ENCODE measurements at regions not wholly inside any gene's neighbourhood (a gene's known extent, or its start where the extent isn't known, plus 50 kb on each side); places are given as distances from the start of the nearest gene placed in this dataset.

DNA sequence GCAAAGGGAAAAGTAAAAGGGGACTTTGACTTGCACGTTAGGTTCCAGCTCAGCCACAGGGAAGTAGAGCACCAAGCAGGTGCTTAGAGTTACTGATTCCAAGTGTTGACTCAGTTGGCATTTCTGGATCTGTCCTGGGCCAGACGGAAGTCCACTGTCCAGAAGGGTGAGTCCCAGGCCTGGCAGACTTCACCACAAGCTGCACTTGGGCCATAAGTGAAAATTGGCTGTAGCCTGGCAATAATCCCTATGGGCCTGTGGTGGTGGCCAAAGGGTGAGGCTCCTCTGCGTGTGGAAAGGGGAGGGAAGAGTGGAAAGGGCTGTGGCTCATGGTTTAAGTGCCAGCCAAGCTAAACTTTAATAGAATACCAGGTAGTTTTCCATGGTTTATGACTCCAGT is 121.5 kb downstream of the DTWD1 start:
- no peak for DNase-seq
- H2AFZ ChIP-seq (ENCODE audit: insufficient read depth, low read depth, low read length, poor library complexity, severe bottlenecking): no peak overlapping the region
- Mint-ChIP-seq H3K27ac (no peak overlapping the region), H3K27me3 (ENCODE audit: low read depth in 3 of 3) (peaks cover 0 to 1% (median 0%) of the 10 kb centered on the region in 3 donors), H3K36me3 (no peaks in the 10 kb centered on the region), H3K4me1 (peaks cover 7% of the 10 kb centered on the region), H3K9me3 (peaks cover 0 to 11% (median 8%) of the 10 kb centered on the region in 7 donors), H3K4me3 (no peak overlapping the region)
- H3K79me2 ChIP-seq (ENCODE audit: insufficient read depth, low read length): no peaks in the 10 kb centered on the region
- H3K36me3 ChIP-seq (replicated peaks in 1 of 2; ENCODE audit: control insufficient read depth in 1 of 2, insufficient read depth in 2 of 2, low read length in 2 of 2): no peaks in the 10 kb centered on the region
- H3K9ac ChIP-seq (ENCODE audit: insufficient read depth, low read length, poor library complexity, severe bottlenecking): no peak overlapping the region
- H4K20me1 ChIP-seq (ENCODE audit: insufficient read depth, low read length): no peaks in the 10 kb centered on the region
- H3K27me3 ChIP-seq (ENCODE audit: control insufficient read depth in 2 of 2, insufficient read depth in 2 of 2, low read length in 2 of 2): no peaks in the 10 kb centered on the region
- H3K27ac ChIP-seq (ENCODE audit: low read depth in 1 of 2, low read length in 2 of 2): no peak overlapping the region
- 96% methylated on average over 3 of the region's 3 CpGs for WGBS (ENCODE audit: insufficient coverage)
- TF ChIP-seq, protein P1, sequence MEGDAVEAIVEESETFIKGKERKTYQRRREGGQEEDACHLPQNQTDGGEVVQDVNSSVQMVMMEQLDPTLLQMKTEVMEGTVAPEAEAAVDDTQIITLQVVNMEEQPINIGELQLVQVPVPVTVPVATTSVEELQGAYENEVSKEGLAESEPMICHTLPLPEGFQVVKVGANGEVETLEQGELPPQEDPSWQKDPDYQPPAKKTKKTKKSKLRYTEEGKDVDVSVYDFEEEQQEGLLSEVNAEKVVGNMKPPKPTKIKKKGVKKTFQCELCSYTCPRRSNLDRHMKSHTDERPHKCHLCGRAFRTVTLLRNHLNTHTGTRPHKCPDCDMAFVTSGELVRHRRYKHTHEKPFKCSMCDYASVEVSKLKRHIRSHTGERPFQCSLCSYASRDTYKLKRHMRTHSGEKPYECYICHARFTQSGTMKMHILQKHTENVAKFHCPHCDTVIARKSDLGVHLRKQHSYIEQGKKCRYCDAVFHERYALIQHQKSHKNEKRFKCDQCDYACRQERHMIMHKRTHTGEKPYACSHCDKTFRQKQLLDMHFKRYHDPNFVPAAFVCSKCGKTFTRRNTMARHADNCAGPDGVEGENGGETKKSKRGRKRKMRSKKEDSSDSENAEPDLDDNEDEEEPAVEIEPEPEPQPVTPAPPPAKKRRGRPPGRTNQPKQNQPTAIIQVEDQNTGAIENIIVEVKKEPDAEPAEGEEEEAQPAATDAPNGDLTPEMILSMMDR (IDR thresholded peaks at IDR 0.05): no peak
- no peaks in the 10 kb centered on the region for H3K9me3 ChIP-seq (replicated peaks in 1 of 2; ENCODE audit: control insufficient read depth in 1 of 2, insufficient read depth in 1 of 2, low read length in 2 of 2)
- intact Hi-C loops (cut with micrococcal nuclease): no loop called here
- H3K4me1 ChIP-seq (ENCODE audit: control insufficient read depth in 1 of 2, insufficient read depth in 2 of 2, low read length in 2 of 2): no peaks in the 10 kb centered on the region
- H3K4me3 ChIP-seq (replicated peaks in 1 of 3; ENCODE audit: low read depth in 2 of 3, low read length in 3 of 3): no peak overlapping the region
- H3K4me2 ChIP-seq (replicated peaks; ENCODE audit: extremely low read depth, low read length, poor library complexity, severe bottlenecking): no peak overlapping the region

DNA sequence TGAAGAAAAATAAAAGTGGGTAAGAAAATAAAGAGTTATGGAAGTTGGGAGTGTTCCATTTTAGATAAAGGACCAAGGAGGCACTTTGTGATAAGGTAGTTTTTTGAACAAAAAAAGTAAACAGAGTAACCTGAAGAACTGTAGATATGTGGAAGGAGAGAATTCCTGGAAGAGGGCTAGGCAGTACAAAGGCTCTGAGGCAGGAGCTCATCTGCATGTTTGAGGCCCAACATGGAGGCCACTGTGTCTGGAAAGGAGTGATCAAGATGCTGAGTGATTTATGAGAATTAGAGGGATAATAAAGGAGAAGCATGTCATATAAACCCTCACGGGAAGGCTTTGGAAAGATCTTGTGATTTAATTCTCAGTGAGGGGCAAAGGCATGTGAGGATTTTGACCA is 126.5 kb downstream of the DTWD1 start:
- intact Hi-C loops (cut with micrococcal nuclease): no loop called here
- Histone ChIP-seq H3K9ac (ENCODE audit: insufficient read depth, low read length, poor library complexity, severe bottlenecking) (no peak overlapping the region), H3K4me2 (replicated peaks; ENCODE audit: extremely low read depth, low read length, poor library complexity, severe bottlenecking) (no peak overlapping the region), H2AFZ (ENCODE audit: insufficient read depth, low read depth, low read length, poor library complexity, severe bottlenecking) (no peak overlapping the region), H3K4me3 (replicated peaks in 1 of 3; ENCODE audit: low read depth in 2 of 3, low read length in 3 of 3) (no peak overlapping the region), H3K36me3 (replicated peaks in 1 of 2; ENCODE audit: control insufficient read depth in 1 of 2, insufficient read depth in 2 of 2, low read length in 2 of 2) (no peaks in the 10 kb centered on the region), H3K27ac (ENCODE audit: low read depth in 1 of 2, low read length in 2 of 2) (no peak overlapping the region), H3K27me3 (ENCODE audit: control insufficient read depth in 2 of 2, insufficient read depth in 2 of 2, low read length in 2 of 2) (no peaks in the 10 kb centered on the region), H4K20me1 (ENCODE audit: insufficient read depth, low read length) (no peaks in the 10 kb centered on the region), H3K4me1 (ENCODE audit: control insufficient read depth in 1 of 2, insufficient read depth in 2 of 2, low read length in 2 of 2) (no peaks in the 10 kb centered on the region), H3K9me3 (replicated peaks in 1 of 2; ENCODE audit: control insufficient read depth in 1 of 2, insufficient read depth in 1 of 2, low read length in 2 of 2) (no peaks in the 10 kb centered on the region), H3K79me2 (ENCODE audit: insufficient read depth, low read length) (no peaks in the 10 kb centered on the region)
- Mint-ChIP-seq H3K9me3 (peaks cover 0 to 13% (median 3%) of the 10 kb centered on the region in 7 donors), H3K36me3 (no peaks in the 10 kb centered on the region), H3K4me3 (no peak overlapping the region), H3K27ac (no peak overlapping the region), H3K4me1 (peaks cover 5% of the 10 kb centered on the region), H3K27me3 (ENCODE audit: low read depth in 3 of 3) (peaks cover 0 to 1% (median 1%) of the 10 kb centered on the region in 3 donors)
- TF ChIP-seq, protein P1 (IDR thresholded peaks at IDR 0.05): no peak
- no peak for DNase-seq
- WGBS (ENCODE audit: insufficient coverage): 100% methylated on average over 1 of the region's 1 CpG

All from CD14-positive monocyte (primary cell).